ENCODE measurements at regions not wholly inside any gene's neighbourhood (a gene's known extent, or its start where the extent isn't known, plus 50 kb on each side); places are given as distances from the start of the nearest gene placed in this dataset.

- TF ChIP-seq POLR2A (IDR thresholded peaks at IDR 0.05; ENCODE audit: borderline replicate concordance, extremely low read depth, insufficient read depth, insufficient read length) (no peak), CEBPB (IDR thresholded peaks at IDR 0.05; ENCODE audit: low read depth) (no peak), RAD21 (IDR thresholded peaks at IDR 0.05; ENCODE audit: low read depth) (no peak)
Measured at GRCh38 chr4:188434643-188435042, 295.4 kb downstream of the TRIML1 start (continued).

- H4K20me1 ChIP-seq (ENCODE audit: insufficient read depth) = no peaks in the 10 kb centered on the region
- POLR2A ChIA-PET = no interaction called here
Measured at GRCh38 chr4:188435381-188435780, 296.1 kb downstream of the TRIML1 start.

GRCh38 chr4:188437535-188437934 lies 298.3 kb downstream of the TRIML1 start:
- no peaks in the 10 kb centered on the region for H3K79me2 ChIP-seq (ENCODE audit: insufficient read depth, low read length)
- H3K27me3 ChIP-seq (ENCODE audit: insufficient read depth, low read length) = no peaks in the 10 kb centered on the region
- H3K27ac ChIP-seq (ENCODE audit: low read depth, low read length) = no peak overlapping the region
- TF ChIP-seq SP1 (IDR thresholded peaks at IDR 0.05; ENCODE audit: low read depth) (no peak), REST (IDR thresholded peaks at IDR 0.05; ENCODE audit: low read depth) (no peak), JUND (IDR thresholded peaks at IDR 0.05) (no peak), ELF1 (IDR thresholded peaks at IDR 0.05; ENCODE audit: borderline replicate concordance, low read depth) (no peak), EZH2 (IDR thresholded peaks at IDR 0.05) (no peak), CEBPB (IDR thresholded peaks at IDR 0.05; ENCODE audit: low read depth) (no peak), MAX (IDR thresholded peaks at IDR 0.05) (no peak), SRF (IDR thresholded peaks at IDR 0.05; ENCODE audit: low read depth) (no peak)
- TF ChIP-seq, protein P1, sequence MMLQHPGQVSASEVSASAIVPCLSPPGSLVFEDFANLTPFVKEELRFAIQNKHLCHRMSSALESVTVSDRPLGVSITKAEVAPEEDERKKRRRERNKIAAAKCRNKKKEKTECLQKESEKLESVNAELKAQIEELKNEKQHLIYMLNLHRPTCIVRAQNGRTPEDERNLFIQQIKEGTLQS (IDR thresholded peaks at IDR 0.05) = no peak
- no peaks in the 10 kb centered on the region for H3K9me2 ChIP-seq (ENCODE audit: insufficient read depth)
- H3K36me3 ChIP-seq (ENCODE audit: control insufficient read depth in 1 of 2, insufficient read depth in 2 of 2, low read length in 2 of 2) = no peaks in the 10 kb centered on the region
- no peak overlapping the region for H3K4me2 ChIP-seq (ENCODE audit: low read length)
- H3K4me3 ChIP-seq (replicated peaks in 1 of 2; ENCODE audit: low read depth in 1 of 2, low read length in 2 of 2) = no peak overlapping the region
- peaks cover 0 to 20% of the 10 kb centered on the region in 2 experiments; a peak in 1 of 4 replicates for H3K4me1 ChIP-seq (ENCODE audit: control insufficient read depth in 1 of 2, insufficient read depth in 2 of 2, low read length in 2 of 2)
- ChIA-PET CTCF (no interaction called here), RAD21 (ENCODE audit: low non-redundant PET in 1 of 2, low total read pairs in 2 of 2, uncharacterized antibody in 2 of 2, unreplicated experiment in 2 of 2) (no interaction called here), POLR2A (no interaction called here)
- no peaks in the 10 kb centered on the region for H3K9me3 ChIP-seq (ENCODE audit: control insufficient read depth in 1 of 2, insufficient read depth in 1 of 2, low read depth in 1 of 2, low read length in 2 of 2)
- no peaks in the 10 kb centered on the region for H4K20me1 ChIP-seq (ENCODE audit: insufficient read depth)
- H3K9ac ChIP-seq (ENCODE audit: low read length) = no peak overlapping the region
- DNase-seq (ENCODE audit: low read depth, low spot score) (no peak), ATAC-seq (0 out of 2 replicates have a peak, but pooled peaks have one; percentile 40)
- BruUV-seq (replicated peaks) = no TSS peak
- intact Hi-C loops (cut with micrococcal nuclease) = no loop called here
- H2AFZ ChIP-seq (ENCODE audit: low read depth, low read length, poor library complexity, severe bottlenecking) = peak overlapping the region; percentile 12

More at GRCh38 chr4:188435381-188435780, 296.1 kb downstream of the TRIML1 start:
- TF ChIP-seq CBX3 (IDR thresholded peaks at IDR 0.05; ENCODE audit: low read depth) = no peak
- no peak for TF ChIP-seq ZNF274 (IDR thresholded peaks at IDR 0.05; ENCODE audit: low read depth, low read length)
- TF ChIP-seq EZH2 (IDR thresholded peaks at IDR 0.05) = no peak
- TF ChIP-seq CEBPB (IDR thresholded peaks at IDR 0.05; ENCODE audit: low read depth) = no peak
- intact Hi-C loops (cut with micrococcal nuclease) = no loop called here
- Histone ChIP-seq H3K4me2 (ENCODE audit: low read length) (no peak overlapping the region), H3K36me3 (ENCODE audit: control insufficient read depth in 1 of 2, insufficient read depth in 2 of 2, low read length in 2 of 2) (no peaks in the 10 kb centered on the region), H3K9me3 (ENCODE audit: control insufficient read depth in 1 of 2, insufficient read depth in 1 of 2, low read depth in 1 of 2, low read length in 2 of 2) (no peaks in the 10 kb centered on the region), H3K9me2 (ENCODE audit: insufficient read depth) (no peaks in the 10 kb centered on the region), H3K27ac (ENCODE audit: low read depth, low read length) (no peak overlapping the region), H3K27me3 (ENCODE audit: insufficient read depth, low read length) (no peaks in the 10 kb centered on the region), H2AFZ (ENCODE audit: low read depth, low read length, poor library complexity, severe bottlenecking) (no peak overlapping the region), H3K4me3 (replicated peaks in 1 of 2; ENCODE audit: low read depth in 1 of 2, low read length in 2 of 2) (no peak overlapping the region), H3K4me1 (ENCODE audit: control insufficient read depth in 1 of 2, insufficient read depth in 2 of 2, low read length in 2 of 2) (peaks cover 0 to 28% of the 10 kb centered on the region in 2 experiments; a peak in 1 of 4 replicates), H3K79me2 (ENCODE audit: insufficient read depth, low read length) (no peaks in the 10 kb centered on the region), H3K9ac (ENCODE audit: low read length) (no peak overlapping the region)
- ChIA-PET CTCF (no interaction called here), RAD21 (ENCODE audit: low non-redundant PET in 1 of 2, low total read pairs in 2 of 2, uncharacterized antibody in 2 of 2, unreplicated experiment in 2 of 2) (no interaction called here)
- BruUV-seq (replicated peaks) = no TSS peak
- DNase-seq (ENCODE audit: low read depth, low spot score) (no peak), ATAC-seq (no peak)
